ENCODE measurements at regions not wholly inside any gene's neighbourhood (a gene's known extent, or its start where the extent isn't known, plus 50 kb on each side); places are given as distances from the start of the nearest gene placed in this dataset.

- BruUV-seq (replicated peaks), result no TSS peak
- ATAC-seq, result peak; percentile 70
- H3K36me3 ChIP-seq (ENCODE audit: control insufficient read depth in 1 of 2, insufficient read depth in 2 of 2, low read length in 2 of 2), result no peaks in the 10 kb centered on the region
- no peaks in the 10 kb centered on the region for H3K9me2 ChIP-seq (ENCODE audit: insufficient read depth)
- H3K27me3 ChIP-seq (ENCODE audit: insufficient read depth, low read length), result no peaks in the 10 kb centered on the region
- POLR2A ChIA-PET, result no interaction called here
- TF ChIP-seq, protein P1, sequence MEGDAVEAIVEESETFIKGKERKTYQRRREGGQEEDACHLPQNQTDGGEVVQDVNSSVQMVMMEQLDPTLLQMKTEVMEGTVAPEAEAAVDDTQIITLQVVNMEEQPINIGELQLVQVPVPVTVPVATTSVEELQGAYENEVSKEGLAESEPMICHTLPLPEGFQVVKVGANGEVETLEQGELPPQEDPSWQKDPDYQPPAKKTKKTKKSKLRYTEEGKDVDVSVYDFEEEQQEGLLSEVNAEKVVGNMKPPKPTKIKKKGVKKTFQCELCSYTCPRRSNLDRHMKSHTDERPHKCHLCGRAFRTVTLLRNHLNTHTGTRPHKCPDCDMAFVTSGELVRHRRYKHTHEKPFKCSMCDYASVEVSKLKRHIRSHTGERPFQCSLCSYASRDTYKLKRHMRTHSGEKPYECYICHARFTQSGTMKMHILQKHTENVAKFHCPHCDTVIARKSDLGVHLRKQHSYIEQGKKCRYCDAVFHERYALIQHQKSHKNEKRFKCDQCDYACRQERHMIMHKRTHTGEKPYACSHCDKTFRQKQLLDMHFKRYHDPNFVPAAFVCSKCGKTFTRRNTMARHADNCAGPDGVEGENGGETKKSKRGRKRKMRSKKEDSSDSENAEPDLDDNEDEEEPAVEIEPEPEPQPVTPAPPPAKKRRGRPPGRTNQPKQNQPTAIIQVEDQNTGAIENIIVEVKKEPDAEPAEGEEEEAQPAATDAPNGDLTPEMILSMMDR (IDR thresholded peaks at IDR 0.05 in 2 of 3, conservative IDR thresholded peaks at IDR 0.05 in 1 of 3; ENCODE audit: borderline replicate concordance in 1 of 3, insufficient read depth in 1 of 3, low read depth in 2 of 3, low read length in 2 of 3), result no peak
- TF ChIP-seq SRF (IDR thresholded peaks at IDR 0.05; ENCODE audit: low read depth), result no peak
- TF ChIP-seq CBX3 (IDR thresholded peaks at IDR 0.05; ENCODE audit: low read depth), result no peak
- TF ChIP-seq FOSL1 (IDR thresholded peaks at IDR 0.05; ENCODE audit: low read depth), result no peak
- no peak for TF ChIP-seq POLR2AphosphoS5 (IDR thresholded peaks at IDR 0.05; ENCODE audit: low read depth, low read length)
- no peak for TF ChIP-seq EZH2phosphoT487 (IDR thresholded peaks at IDR 0.05; ENCODE audit: borderline replicate concordance)
- no peak for TF ChIP-seq JUND (IDR thresholded peaks at IDR 0.05)
- no peak for DNase-seq (ENCODE audit: low read depth, low spot score)
- intact Hi-C loops (cut with micrococcal nuclease), result no loop called here
- RAD21 ChIA-PET (ENCODE audit: low non-redundant PET in 1 of 2, low total read pairs in 2 of 2, uncharacterized antibody in 2 of 2, unreplicated experiment in 2 of 2), result no interaction called here
- H3K9ac ChIP-seq (ENCODE audit: low read length), result no peak overlapping the region
- H2AFZ ChIP-seq (ENCODE audit: low read depth, low read length, poor library complexity, severe bottlenecking), result peak overlapping the region; percentile 2
- no peaks in the 10 kb centered on the region for H4K20me1 ChIP-seq (ENCODE audit: insufficient read depth)
- H3K4me3 ChIP-seq (replicated peaks in 1 of 2; ENCODE audit: low read depth in 1 of 2, low read length in 2 of 2), result no peak overlapping the region
- CTCF ChIA-PET, result no interaction called here
- no peaks in the 10 kb centered on the region for H3K79me2 ChIP-seq (ENCODE audit: insufficient read depth, low read length)
- no peaks in the 10 kb centered on the region for H3K9me3 ChIP-seq (ENCODE audit: control insufficient read depth in 1 of 2, insufficient read depth in 1 of 2, low read depth in 1 of 2, low read length in 2 of 2)
- H3K27ac ChIP-seq (ENCODE audit: low read depth, low read length), result no peak overlapping the region
- H3K4me1 ChIP-seq (ENCODE audit: control insufficient read depth in 1 of 2, insufficient read depth in 2 of 2, low read length in 2 of 2), result peaks cover 0 to 18% of the 10 kb centered on the region in 2 experiments; a peak in 3 of 4 replicates
- no peak overlapping the region for H3K4me2 ChIP-seq (ENCODE audit: low read length)
Observed at GRCh38 chr7:98719396-98719795, 102.3 kb downstream of the NPTX2 start.

DNA sequence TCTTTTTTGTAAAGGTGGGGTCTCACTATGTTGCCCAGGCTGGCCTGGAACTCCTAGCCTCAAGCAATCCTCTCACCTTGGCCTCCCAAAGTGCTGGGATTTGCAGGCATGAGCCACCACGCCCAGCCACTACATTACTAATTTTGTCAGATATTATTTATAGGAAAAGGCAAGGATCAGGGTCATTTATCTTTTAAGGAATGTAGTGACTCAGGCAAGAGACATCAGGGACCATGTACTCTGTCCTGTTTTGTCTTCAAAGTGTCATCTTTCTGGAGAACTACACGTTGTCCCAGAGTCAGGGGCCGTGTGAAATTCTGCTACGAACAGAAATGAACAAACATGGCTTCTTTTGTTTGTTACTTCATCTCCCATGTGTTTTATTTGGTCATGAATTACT lies 105.3 kb downstream of the NPTX2 start:
- RAD21 ChIA-PET (ENCODE audit: low non-redundant PET in 1 of 2, low total read pairs in 2 of 2, uncharacterized antibody in 2 of 2, unreplicated experiment in 2 of 2), result no interaction called here
- Histone ChIP-seq H4K20me1 (ENCODE audit: insufficient read depth) (no peaks in the 10 kb centered on the region), H2AFZ (ENCODE audit: low read depth, low read length, poor library complexity, severe bottlenecking) (peak overlapping the region; percentile 52), H3K27ac (ENCODE audit: low read depth, low read length) (no peak overlapping the region), H3K9ac (ENCODE audit: low read length) (no peak overlapping the region), H3K9me3 (ENCODE audit: control insufficient read depth in 1 of 2, insufficient read depth in 1 of 2, low read depth in 1 of 2, low read length in 2 of 2) (no peaks in the 10 kb centered on the region), H3K9me2 (ENCODE audit: insufficient read depth) (no peaks in the 10 kb centered on the region), H3K36me3 (ENCODE audit: control insufficient read depth in 1 of 2, insufficient read depth in 2 of 2, low read length in 2 of 2) (no peaks in the 10 kb centered on the region), H3K4me1 (ENCODE audit: control insufficient read depth in 1 of 2, insufficient read depth in 2 of 2, low read length in 2 of 2) (peaks cover 5 to 32% of the 10 kb centered on the region in 2 experiments; a peak in 3 of 4 replicates), H3K27me3 (ENCODE audit: insufficient read depth, low read length) (no peaks in the 10 kb centered on the region), H3K4me2 (ENCODE audit: low read length) (peak overlapping the region; percentile 32; the same call in 1 of the 2 replicates), H3K79me2 (ENCODE audit: insufficient read depth, low read length) (no peaks in the 10 kb centered on the region), H3K4me3 (replicated peaks in 1 of 2; ENCODE audit: low read depth in 1 of 2, low read length in 2 of 2) (no peak overlapping the region)
- POLR2A ChIA-PET, result no interaction called here
- DNase-seq (ENCODE audit: low read depth, low spot score) (no peak), ATAC-seq (no peak)
- BruUV-seq (replicated peaks), result no TSS peak
- CTCF ChIA-PET, result interaction anchor here (0.8 kb wide), 1 partner anchor 23 kb away, joined by 3 read pairs; no protein-coding TSS in a partner anchor
- intact Hi-C loops (cut with micrococcal nuclease), result no loop called here
- TF ChIP-seq JUND (IDR thresholded peaks at IDR 0.05) (no peak), EZH2phosphoT487 (IDR thresholded peaks at IDR 0.05; ENCODE audit: borderline replicate concordance) (no peak), SRF (IDR thresholded peaks at IDR 0.05; ENCODE audit: low read depth) (no peak), CBX3 (IDR thresholded peaks at IDR 0.05; ENCODE audit: low read depth) (no peak), POLR2AphosphoS5 (IDR thresholded peaks at IDR 0.05; ENCODE audit: low read depth, low read length) (no peak), MAX (IDR thresholded peaks at IDR 0.05) (no peak), EZH2 (IDR thresholded peaks at IDR 0.05) (no peak), POLR2A (IDR thresholded peaks at IDR 0.05; ENCODE audit: borderline replicate concordance, extremely low read depth, insufficient read depth, insufficient read length) (no peak), EGR1 (IDR thresholded peaks at IDR 0.05; ENCODE audit: low read depth) (no peak), TCF7L2 (IDR thresholded peaks at IDR 0.05; ENCODE audit: borderline replicate concordance, extremely low read depth, insufficient read depth, insufficient read length) (no peak), ZFX (IDR thresholded peaks at IDR 0.05) (no peak)
- TF ChIP-seq, protein P1 (IDR thresholded peaks at IDR 0.05 in 2 of 3, conservative IDR thresholded peaks at IDR 0.05 in 1 of 3; ENCODE audit: borderline replicate concordance in 1 of 3, insufficient read depth in 1 of 3, low read depth in 2 of 3, low read length in 2 of 3), result no peak

All from HCT116 (cell line).